GM19240 (cell line): ENCODE measurements at regions not wholly inside any gene's neighbourhood (a gene's known extent, or its start where the extent isn't known, plus 50 kb on each side); places are given as distances from the start of the nearest gene placed in this dataset.
"Not testable (repeated sequence)": the region's sequence is repeated elsewhere in the genome, so short reads cannot be mapped to it uniquely, and the experiment has no call there.

Experiments
- DNase-seq: peaks from one replicate; pipeline ENCODE4 v3.0.0; 2011; ENCODE audit warnings: low spot score; ENCODE audit not compliant: insufficient read length

DNA sequence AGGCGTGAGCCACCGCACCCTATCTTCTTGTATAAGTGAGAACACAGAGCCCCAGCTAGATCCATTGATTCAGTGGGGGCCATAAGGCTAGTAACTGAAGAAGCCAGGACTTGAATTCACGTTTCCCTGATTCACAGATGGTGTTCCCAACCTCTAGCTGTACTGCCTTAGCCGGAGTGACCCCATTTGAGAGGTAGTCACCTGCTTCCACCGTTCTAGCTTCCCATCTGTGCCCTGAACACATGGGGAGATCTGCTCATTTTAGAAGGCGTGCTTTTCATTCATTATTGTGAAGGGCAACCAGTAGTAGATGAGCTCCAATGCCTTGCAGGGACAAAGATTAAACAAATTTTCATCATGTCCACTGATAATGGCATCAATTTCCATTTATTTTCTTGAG is 365.7 kb upstream of the TPM1 start:
- no peak for DNase-seq

DNA sequence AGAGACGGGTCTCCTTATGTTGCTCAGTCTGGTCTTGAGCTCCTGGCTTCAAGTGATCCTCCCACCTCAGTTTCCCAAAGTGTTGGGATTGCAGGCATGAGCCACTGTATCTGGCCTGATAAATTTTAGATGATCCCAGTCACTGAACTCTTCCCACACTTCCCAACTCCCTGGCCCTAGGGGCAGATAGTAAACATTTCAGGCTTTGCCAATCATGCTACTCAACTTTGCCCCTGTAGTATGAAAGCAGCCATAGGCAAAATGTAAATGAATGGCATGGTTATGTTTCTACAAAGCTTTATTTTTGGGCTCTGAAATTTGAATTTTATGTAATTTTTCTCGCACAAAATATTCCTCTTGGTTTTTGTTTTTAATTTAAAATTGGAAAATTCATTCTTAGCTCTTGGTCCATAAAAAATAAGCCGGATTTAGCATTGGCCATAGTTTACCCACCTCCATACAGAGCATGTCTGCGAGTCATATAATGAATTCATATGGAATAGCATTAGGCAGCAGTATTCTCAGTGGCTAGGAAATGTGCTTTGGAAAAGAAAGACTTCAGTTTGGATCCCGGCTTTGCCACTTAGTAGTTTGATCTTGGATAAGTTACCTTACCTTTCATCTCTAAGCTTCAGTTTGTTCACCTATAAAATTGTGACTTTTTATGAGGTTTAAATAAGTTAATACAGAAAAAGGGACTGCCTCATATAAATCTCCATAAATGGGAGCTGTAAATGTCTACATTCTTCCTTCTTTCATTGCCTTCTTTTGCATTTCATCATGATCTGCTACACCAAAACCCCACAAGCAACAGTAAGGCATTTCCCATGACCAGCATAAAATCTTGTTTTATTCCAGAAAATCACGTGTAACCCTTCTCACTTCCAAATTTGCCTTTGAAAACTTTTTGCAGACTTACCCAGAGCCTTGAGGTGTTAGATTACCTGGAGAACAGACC is 360.3 kb upstream of the TPM1 start:
- DNase-seq = no peak

DNA sequence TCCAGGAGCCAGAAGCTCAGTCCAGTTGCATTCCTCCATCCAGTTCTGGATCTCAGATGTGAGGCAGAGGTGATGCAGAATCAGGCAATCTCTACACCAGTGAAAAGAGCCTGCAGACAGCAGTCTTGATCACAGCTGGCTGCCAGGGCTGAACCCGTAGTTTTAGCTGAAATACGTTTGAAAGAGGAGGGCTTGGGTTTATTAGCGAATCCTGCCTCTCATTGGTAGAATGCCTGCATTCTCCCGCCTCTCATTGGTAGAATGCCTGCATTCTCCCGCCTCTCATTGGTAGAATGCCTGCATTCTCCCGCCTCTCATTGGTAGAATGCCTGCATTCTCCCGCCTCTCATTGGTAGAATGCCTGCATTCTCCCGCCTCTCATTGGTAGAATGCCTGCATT is 359.4 kb upstream of the TPM1 start:
- DNase-seq = not testable (repeated sequence)

DNA sequence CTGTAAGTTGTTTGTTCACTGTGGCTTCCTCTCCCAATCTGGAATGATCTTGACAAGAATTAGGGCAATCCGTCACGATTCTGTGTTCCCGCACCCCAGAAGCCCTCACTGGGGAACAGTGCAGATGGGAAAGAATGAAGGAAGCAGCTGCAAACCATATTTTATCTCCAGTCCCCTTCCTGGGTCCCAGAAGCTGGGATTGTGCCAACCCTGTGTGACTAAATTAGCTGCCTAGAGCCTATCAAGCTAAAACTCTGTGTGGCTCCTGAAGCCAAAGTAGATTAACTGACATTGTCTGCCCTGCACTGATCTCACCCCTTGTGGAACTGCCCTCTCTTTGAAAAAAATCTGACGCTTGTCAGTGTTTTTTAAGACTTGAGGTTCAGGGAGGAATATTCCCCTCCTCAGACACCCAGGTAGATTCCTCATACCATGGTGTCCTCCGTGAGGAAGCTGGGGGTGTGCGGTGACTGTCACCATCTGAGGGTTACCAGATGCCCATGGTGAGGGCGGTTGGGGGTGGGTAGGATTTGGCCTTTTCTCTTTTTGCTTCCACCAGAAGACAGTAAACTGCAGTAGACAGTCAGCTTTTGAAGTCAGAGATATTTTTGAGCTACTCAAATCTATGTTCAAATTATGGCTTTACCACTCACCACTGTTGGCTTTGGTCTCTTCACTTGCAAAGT is 358.3 kb upstream of the TPM1 start:
- no peak for DNase-seq

DNA sequence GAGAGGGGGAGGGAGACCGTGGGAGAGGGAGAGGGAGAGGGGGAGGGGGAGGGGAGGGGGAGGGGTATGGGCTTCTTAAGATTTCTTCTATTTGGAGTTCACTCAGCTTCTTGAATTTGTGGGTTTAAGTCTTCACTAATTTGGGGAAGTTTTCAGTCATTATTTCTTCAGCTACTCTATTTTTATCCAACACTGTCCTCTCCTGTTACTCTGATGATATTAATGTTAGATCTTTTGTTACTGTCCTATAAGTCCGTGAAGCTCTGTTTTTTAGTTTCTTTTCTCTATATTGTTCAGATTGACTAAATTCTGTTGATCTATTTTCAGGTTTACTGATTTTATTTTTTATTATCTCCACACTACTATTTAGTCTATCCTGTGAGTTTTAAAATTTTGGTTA is 351.5 kb upstream of the TPM1 start:
- DNase-seq = no peak

DNA sequence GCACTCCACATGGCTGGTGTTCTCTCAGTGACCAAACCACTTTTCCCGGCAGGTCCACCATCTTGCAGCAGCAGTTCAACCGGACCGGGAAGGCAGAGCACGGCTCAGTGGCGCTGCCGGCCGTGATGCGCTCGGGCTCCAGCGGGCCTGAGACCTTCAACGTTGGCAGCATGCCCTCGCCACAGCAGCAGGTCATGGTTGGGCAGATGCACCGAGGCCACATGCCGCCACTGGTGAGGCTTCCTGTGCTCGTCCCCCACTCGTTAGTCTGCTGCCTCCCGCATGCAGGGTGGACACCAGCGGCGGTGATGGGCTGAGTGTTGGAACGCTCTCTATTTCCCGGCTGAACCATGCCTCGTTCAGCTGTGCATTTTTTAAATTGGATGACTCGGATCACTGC is 344.9 kb upstream of the TPM1 start:
- DNase-seq = no peak

DNA sequence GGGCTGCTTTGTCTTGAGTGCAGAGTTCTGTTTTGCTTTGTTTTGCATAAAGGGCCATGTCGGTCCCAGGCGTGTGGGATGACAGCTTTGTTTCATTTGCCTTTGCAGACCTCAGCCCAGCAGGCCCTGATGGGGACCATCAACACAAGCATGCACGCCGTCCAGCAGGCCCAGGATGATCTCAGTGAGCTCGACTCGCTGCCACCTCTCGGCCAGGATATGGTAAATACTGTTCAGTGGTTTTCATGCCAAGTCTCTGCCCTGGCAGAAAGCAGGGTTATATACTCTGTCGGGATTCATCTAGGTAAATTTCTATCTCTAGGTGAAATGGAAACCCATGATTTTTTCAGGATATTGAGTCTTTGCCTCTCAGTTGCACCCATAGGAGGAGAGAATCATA is 343.9 kb upstream of the TPM1 start:
- DNase-seq = no peak

DNA sequence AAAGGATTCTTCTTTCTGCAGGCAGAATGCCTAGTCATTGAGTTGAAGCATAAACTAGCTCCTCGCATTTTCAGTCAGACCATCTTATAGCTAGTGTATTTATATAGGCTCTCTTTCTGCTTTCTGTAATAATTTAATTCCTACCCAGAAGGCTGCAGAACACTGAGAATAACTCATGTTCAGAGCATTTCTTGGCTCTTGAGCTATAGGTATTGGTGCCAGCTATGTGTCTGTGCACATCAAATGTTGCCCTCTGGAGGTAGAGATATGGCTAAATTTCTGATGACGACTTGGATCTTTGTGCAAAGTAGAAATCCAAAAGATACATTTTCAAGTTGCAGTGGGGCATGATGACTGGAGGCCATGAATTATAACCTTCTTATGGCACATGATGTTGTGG is 336.2 kb upstream of the TPM1 start:
- no peak for DNase-seq

DNA sequence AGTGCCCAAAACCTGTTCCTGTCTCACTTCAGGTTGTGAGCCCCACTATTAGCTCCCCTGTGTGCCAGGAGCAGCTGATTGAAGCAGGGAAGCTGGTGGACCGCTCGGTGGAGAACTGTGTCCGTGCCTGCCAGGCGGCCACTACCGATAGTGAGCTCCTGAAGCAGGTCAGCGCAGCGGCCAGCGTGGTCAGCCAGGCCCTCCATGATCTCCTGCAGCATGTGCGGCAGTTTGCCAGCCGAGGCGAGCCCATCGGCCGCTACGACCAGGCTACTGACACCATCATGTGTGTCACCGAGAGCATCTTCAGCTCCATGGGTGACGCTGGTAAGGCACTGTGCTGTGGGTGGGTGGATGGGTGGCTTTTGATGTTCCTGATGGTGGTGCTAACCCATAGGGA is 334.1 kb upstream of the TPM1 start:
- DNase-seq = no peak

DNA sequence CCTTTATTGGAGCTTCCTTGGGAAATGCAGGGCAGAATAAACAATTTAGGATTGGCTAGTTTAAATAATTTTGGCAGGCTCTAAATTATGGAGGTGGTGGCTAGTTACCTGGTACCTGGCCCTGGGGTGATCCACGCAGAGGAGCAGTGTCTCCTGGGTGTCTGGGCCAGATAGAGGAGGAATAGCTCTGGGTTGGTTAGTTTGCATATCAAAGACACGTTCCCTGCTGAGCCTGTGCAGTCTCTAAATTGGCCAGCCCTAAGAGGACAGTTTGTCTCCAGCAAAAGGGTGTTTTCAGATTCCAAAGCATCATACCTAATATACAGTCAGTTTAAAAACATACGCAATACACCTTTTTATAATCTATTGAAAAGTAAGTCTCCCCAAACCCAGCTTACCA is 333.3 kb upstream of the TPM1 start:
- no peak for DNase-seq

DNA sequence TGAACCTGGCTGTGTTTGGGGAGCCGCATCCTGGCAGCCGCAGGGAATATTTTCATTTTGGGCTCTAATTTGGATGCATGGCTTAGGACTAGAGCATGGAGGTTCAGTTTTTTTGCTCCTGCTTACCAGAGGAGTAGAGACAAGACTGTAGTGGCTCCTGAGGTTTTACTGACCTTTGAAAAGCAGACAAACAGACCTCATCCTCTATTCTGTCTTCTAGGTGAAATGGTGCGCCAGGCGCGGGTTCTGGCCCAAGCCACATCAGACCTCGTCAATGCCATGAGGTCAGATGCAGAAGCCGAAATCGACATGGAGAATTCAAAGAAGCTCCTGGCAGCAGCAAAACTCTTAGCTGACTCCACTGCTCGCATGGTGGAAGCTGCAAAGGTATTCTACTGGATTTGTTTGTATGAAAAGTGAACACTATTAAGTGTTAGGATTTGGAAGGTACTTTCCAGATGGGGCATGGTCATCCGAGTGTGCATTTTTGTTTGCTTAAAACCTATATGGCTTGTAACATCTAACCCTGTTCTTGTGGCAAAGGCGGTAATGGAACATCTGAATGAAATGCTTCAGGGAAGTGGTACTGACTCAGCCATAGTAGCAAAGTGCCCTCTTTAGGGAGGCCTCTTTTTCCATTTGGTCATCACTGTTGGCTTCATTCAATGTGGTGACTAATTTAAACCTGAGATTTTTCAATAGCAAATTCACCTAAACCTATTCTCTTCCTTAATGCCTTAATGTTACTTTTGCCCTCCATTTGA is 330.7 kb upstream of the TPM1 start:
- DNase-seq = no peak

DNA sequence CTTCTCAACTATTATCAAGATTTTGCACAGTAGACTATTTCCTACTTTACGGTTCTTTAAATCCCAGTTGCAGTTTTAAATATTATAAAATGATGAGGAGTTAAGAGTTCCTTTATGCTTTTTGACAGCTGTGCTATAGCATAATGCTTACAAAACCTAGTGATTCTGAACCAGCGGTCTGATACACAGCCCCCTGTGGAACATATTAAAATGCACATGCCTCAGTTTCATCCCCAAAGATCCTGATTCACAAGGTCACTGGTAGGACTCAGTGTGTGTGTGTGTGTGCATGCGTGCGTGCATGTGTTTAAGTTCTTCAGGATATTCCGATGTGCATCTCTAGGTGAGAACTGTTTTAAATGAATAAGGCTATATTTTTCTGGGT is 330.1 kb upstream of the TPM1 start:
- DNase-seq = no peak

DNA sequence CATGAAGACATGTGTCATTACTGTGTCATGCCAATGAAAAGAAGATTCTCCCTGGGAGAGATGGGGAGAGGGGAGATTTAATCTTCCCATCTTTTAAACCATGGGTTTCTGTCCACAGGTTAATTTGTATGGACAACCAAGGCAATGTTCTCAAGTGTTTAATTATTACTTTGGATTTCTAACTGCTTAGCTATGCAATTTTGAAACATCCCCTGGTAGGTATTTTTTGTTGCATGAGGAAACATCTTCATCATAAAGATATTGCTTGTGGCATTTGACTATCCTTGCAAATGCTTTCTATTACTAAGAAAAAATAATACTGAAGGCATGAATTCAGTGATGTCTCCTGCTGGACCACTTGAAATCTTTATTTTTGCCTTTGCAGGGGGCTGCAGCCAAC is 326.6 kb upstream of the TPM1 start:
- no peak for DNase-seq

DNA sequence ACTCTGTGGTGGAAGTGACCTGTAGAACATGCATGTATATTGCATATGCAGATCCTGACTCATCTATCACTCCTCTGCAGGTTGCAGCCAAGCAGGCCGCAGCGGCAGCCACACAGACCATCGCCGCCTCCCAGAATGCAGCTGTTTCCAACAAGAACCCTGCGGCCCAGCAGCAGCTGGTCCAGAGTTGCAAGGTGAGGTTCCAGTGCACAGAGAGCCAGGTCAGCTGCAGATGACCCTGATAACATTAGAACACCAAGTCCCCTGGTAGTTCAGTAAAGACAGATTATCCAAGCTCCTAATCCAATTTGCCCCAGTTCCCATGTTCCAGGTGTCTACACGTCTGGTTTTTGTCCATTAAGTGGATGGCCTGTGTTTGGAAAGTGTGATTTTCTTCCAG is 325.1 kb upstream of the TPM1 start:
- no peak for DNase-seq

DNA sequence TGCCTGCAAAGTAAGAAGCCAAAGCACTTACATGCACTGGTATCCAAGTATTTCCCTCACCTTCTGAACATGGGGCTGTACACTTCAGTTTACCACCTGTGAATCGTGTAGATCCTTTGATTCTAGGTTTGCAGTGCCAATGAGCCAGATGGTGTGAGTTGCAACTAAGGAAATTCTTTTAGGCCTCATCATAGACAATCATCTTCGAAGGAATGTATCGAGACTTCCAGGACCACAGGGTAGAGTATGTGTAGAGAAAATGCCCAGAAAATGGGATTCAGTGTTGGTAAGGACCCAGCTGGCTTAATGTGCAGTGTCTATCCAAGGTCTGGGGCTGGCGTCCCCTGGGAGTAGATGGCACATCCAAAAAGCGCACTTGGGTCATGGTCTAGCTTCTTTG is 323.2 kb upstream of the TPM1 start:
- DNase-seq = no peak

DNA sequence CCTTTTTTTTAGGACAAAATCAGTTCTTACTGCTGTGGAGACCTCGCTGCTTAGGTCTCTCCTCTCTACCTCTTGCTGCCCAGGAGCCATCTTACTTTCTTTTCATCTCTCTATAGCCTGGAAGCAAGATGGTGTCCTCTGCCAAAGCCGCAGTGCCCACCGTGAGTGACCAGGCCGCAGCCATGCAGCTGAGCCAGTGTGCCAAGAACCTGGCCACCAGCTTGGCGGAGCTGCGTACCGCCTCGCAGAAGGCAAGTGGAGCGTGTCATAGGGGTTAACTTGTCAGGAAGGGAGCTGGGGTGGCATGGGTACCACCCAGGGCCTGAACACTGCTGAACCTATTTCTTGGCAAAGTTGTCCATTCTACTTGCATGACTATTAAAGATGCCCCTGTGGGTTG is 320.3 kb upstream of the TPM1 start:
- DNase-seq = no peak

DNA sequence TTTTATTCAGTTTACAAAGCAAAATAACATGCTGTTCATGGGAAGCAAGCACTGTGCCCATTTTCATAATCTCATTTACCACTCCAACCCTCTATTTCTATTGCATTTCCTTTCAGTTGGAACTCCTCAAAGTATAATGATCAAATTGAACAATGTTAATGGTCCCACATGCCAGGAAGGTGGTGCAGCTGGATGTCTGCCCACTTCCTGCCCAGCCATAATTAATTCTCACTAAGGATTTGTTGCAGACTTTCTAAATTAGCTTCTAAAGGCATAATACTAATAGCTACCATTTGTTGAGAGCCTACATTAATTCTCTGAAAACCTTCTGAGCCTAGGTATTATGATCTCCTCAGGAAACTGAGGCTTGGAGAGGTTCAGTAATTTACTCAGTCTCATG is 316.1 kb upstream of the TPM1 start:
- DNase-seq = no peak

DNA sequence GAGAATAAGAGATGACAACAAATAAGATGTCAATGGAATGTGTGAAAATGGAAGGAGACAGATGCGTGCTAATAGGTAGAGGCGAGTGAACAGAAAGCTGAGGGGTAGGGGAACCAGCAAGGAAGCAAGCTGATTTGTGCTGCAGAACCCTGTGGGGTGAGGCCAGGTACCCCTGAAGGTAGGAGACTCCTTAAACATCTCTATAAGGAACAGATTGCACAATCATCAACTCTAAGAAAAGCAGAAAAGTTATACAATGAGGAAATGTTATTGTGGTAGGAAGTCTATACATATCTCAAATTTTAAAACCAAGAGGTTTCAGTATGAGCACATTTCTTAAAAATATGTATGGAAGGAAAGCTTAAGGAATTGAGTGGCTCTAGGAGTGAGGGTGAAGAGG is 315.0 kb upstream of the TPM1 start:
- DNase-seq = no peak

DNA sequence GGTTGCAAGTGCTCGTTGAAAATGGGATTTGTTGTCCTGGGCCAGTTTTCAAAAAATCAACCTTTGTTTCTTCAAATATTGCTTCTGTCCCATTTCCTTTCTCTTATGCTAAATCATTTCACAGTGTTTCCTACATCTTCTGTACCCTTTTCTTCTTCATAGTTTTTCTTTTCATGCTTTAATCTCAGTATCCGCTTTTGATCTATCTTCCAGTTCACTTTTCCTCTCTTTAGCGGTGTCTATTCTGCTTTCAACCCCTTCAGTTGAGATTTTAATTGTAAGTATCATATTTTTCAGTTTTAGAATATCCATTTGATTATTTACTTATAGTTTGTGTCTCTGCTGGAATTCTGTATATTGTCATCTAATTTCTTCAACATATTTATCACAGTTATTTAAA is 311.7 kb upstream of the TPM1 start:
- DNase-seq = no peak

DNA sequence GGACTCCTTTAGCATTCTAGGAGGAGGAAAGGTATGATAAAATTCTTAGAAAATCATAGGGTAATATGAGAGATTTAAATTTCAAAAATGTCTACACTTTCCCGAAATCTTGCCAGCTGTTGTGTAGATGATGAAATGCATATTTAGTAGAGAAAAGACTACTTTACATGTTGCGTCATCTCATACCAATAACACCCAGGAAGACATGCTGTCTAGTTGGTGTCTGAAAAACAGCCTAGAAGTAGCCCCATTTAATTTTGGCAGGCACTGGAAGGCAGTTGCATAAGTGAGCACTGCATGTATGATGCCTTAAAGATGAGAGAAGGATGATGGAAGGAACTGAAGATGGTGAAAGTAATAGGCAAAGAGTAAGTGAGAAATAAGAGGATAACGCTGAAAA is 310.5 kb upstream of the TPM1 start:
- DNase-seq = no peak

DNA sequence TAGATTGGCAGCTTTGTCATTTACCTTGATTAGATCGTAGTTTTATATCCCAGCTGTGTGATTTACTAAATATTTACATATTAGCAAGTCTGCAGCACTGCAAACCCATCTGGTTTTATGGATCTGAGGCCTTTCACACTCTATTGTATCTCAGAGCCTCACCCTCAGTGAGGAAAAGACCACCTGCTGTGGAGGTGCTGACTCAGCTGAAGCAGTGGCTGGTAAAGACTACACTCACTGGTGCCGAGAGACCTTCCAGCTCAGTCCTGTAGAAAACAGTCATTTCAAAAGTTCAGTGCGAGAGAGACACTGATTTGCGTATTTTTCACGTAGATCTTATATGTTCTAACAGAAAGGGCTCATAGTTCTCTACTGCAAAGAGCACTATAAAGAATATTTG is 307.8 kb upstream of the TPM1 start:
- no peak for DNase-seq

DNA sequence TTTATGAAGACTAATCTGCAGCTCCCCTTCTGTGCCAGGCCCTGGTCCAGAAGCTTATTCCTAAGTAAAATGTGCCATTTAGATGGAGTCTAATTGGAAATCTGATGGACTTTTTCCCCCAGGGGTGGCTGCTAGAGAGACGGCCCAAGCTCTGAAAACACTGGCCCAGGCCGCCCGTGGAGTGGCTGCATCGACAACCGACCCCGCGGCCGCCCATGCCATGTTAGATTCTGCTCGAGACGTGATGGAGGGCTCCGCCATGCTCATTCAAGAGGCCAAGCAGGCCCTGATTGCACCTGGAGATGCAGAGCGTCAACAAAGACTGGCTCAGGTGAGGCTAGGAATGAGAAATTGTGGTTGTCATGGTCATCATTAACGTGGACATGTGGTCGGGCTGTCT is 305.8 kb upstream of the TPM1 start:
- no peak for DNase-seq
